Upper lobe of right lung (tissue), 1 donor: ENCODE measurements at regions not wholly inside any gene's neighbourhood (a gene's known extent, or its start where the extent isn't known, plus 50 kb on each side); places are given as distances from the start of the nearest gene placed in this dataset.
A peak's percentile ranks its signal among the peaks of the same experiment; 100 is the strongest.

Experiments used
- ATAC-seq: fragments of 200-7000 bp; cut with Tn5 transposase; one replicate; pipeline ENCODE4 v1.9.1; 2020; ENCODE audit warnings: mild to moderate bottlenecking, moderate library complexity
- DNase-seq: peaks from one replicate; pipeline ENCODE4 v3.0.0-alpha.2; 2020
- H3K27ac ChIP-seq: fragments of 200-600 bp; one replicate; pipeline ENCODE4 v1.8.0; 2022
- H3K27me3 ChIP-seq: fragments of 200-600 bp; one replicate; pipeline ENCODE4 v1.8.0; 2022; ENCODE audit warnings: mild to moderate bottlenecking
- H3K36me3 ChIP-seq: fragments of 200-600 bp; one replicate; pipeline ENCODE4 v1.8.0; 2022
- H3K4me1 ChIP-seq: fragments of 200-600 bp; one replicate; pipeline ENCODE4 v1.8.0; 2022
- H3K4me3 ChIP-seq: fragments of 200-600 bp; one replicate; pipeline ENCODE4 v1.8.0; 2022; ENCODE audit warnings: mild to moderate bottlenecking
- H3K9me3 ChIP-seq: fragments of 200-600 bp; one replicate; pipeline ENCODE4 v1.8.0; 2022
- CTCF ChIP-seq: fragments of 200-600 bp; IDR thresholded peaks from one replicate; pipeline ENCODE4 v1.8.0; 2022; ENCODE audit warnings: antibody characterized with exemption
- intact Hi-C: fragments of 100-400 bp; cut with DNase I; formaldehyde crosslinking; loops from one replicate; pipeline ENCODE4 v1.11.0; 2022
- donor health status: DM: no; HTN: yes; CAD: no; lungs with severe emphysema.

- DNase-seq = no peak
These were observed 147.9 kb upstream of the CBLN2 start for GRCh38 chr18:72692086-72692485.

GRCh38 chr18:72687736-72688135 is 143.6 kb upstream of the CBLN2 start:
- H3K36me3 ChIP-seq = no peaks in the 10 kb centered on the region
- H3K27me3 ChIP-seq = no peaks in the 10 kb centered on the region
- H3K4me3 ChIP-seq = no peak overlapping the region
- TF ChIP-seq CTCF = no peak
- ATAC-seq (no peak), DNase-seq (no peak)
- no peaks in the 10 kb centered on the region for H3K9me3 ChIP-seq
- no peaks in the 10 kb centered on the region for H3K4me1 ChIP-seq
- intact Hi-C loops = no loop called here
- no peak overlapping the region for H3K27ac ChIP-seq

More at GRCh38 chr18:72692086-72692485, 147.9 kb upstream of the CBLN2 start:
- Histone ChIP-seq H3K27ac (no peak overlapping the region), H3K9me3 (no peaks in the 10 kb centered on the region), H3K4me1 (no peaks in the 10 kb centered on the region), H3K27me3 (no peaks in the 10 kb centered on the region), H3K36me3 (no peaks in the 10 kb centered on the region), H3K4me3 (peak overlapping the region; percentile 23)
- intact Hi-C loops = no loop called here
- TF ChIP-seq CTCF = no peak
- peak; percentile 85 for ATAC-seq

GRCh38 chr18:72675394-72675793 is 131.3 kb upstream of the CBLN2 start:
- no peaks in the 10 kb centered on the region for H3K27me3 ChIP-seq
- H3K27ac ChIP-seq = no peak overlapping the region
- ATAC-seq (no peak), DNase-seq (no peak)
- no peaks in the 10 kb centered on the region for H3K36me3 ChIP-seq
- no peak for TF ChIP-seq CTCF
- H3K4me1 ChIP-seq = no peaks in the 10 kb centered on the region
- no peaks in the 10 kb centered on the region for H3K9me3 ChIP-seq
- no peak overlapping the region for H3K4me3 ChIP-seq
- intact Hi-C loops = no loop called here

- Histone ChIP-seq H3K27me3 (no peaks in the 10 kb centered on the region), H3K4me1 (no peaks in the 10 kb centered on the region), H3K9me3 (no peaks in the 10 kb centered on the region), H3K27ac (no peak overlapping the region), H3K36me3 (no peaks in the 10 kb centered on the region), H3K4me3 (no peak overlapping the region)
- ATAC-seq = peak; percentile 23
- no peak for TF ChIP-seq CTCF
- intact Hi-C loops = no loop called here
- DNase-seq = no peak
These were observed 130.6 kb upstream of the CBLN2 start for GRCh38 chr18:72674710-72675109.

- no peaks in the 10 kb centered on the region for H3K9me3 ChIP-seq
- DNase-seq (no peak), ATAC-seq (no peak)
- no peaks in the 10 kb centered on the region for H3K4me1 ChIP-seq
- no peak for TF ChIP-seq CTCF
- H3K27ac ChIP-seq = no peak overlapping the region
- no peaks in the 10 kb centered on the region for H3K27me3 ChIP-seq
- no peak overlapping the region for H3K4me3 ChIP-seq
- H3K36me3 ChIP-seq = no peaks in the 10 kb centered on the region
- intact Hi-C loops = no loop called here
These were observed 129.1 kb upstream of the CBLN2 start for GRCh38 chr18:72673242-72673641.
